ENCODE measurements at regions not wholly inside any gene's neighbourhood (a gene's known extent, or its start where the extent isn't known, plus 50 kb on each side); places are given as distances from the start of the nearest gene placed in this dataset.

GRCh38 chr4:131258361-131258760 lies 1890.7 kb upstream of the PCDH10 start:
- intact Hi-C loops (cut with DNase I; ENCODE audit: low total_unique reads): no loop called here
- Histone ChIP-seq H3K4me1 (no peaks in the 10 kb centered on the region), H3K27me3 (no peaks in the 10 kb centered on the region), H3K27ac (no peak overlapping the region), H3K4me3 (no peak overlapping the region), H3K36me3 (ENCODE audit: low read depth, missing control alignments) (no peaks in the 10 kb centered on the region), H3K9me3 (no peaks in the 10 kb centered on the region)
- TF ChIP-seq POLR2A (IDR thresholded peaks at IDR 0.05): no peak
- TF ChIP-seq CTCF (IDR thresholded peaks at IDR 0.05): no peak
- DNase-seq: no peak
- 80 to 89% methylated on average over 2 of the region's 2 CpGs for WGBS, 2 donors

DNA sequence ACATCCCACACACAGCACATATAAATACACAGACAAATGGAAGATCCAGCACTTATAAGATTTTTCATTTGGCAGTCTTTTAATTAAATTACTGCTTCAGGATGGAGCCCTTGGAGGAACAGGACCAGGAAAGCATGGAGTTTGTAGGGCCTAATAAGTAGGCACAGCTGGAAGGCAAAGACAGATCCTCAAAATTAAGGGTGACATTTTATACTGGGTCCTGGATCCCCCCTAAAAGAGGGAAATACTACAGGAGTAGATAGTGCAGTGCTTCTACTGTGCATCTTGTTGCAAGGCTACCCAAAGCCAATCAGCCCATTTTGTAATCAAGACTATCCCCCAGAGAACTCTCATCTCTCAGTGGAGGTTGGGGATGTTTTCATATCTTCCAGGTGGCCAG lies 1860.7 kb upstream of the PCDH10 start:
- H3K9me3 ChIP-seq: no peaks in the 10 kb centered on the region
- intact Hi-C loops (cut with DNase I; ENCODE audit: low total_unique reads): no loop called here
- no peak for DNase-seq
- no peak overlapping the region for H3K4me3 ChIP-seq
- H3K27me3 ChIP-seq: no peaks in the 10 kb centered on the region
- H3K4me1 ChIP-seq: no peaks in the 10 kb centered on the region
- H3K36me3 ChIP-seq (ENCODE audit: low read depth, missing control alignments): no peaks in the 10 kb centered on the region
- H3K27ac ChIP-seq: no peak overlapping the region
- no peak for TF ChIP-seq CTCF (IDR thresholded peaks at IDR 0.05)
- TF ChIP-seq POLR2A (IDR thresholded peaks at IDR 0.05): no peak

DNA sequence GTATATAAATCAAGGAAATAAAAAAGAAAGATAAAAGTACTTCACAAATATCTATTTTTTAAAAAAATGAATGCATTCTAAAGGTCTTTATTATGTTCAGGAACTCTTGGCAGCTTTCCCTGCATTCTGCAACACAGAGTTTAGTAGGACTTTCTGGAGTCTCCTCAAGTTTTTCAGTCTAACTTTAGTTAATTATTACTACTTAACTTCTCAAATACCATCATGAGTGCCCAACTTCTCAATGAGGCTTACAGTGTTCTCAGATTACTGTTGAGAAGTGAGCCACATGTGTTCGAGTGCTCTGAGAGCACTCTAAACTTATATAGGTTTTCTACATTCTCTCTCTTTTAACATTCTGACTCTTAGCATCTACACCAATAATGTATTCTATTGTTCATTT lies 1852.9 kb upstream of the PCDH10 start:
- Histone ChIP-seq H3K4me1 (no peaks in the 10 kb centered on the region), H3K9me3 (no peaks in the 10 kb centered on the region), H3K27me3 (no peaks in the 10 kb centered on the region), H3K36me3 (ENCODE audit: low read depth, missing control alignments) (no peaks in the 10 kb centered on the region), H3K4me3 (no peak overlapping the region), H3K27ac (no peak overlapping the region)
- no peak for DNase-seq
- TF ChIP-seq CTCF (IDR thresholded peaks at IDR 0.05) (no peak), POLR2A (IDR thresholded peaks at IDR 0.05) (no peak)
- WGBS, 2 donors: 70 to 77% methylated on average over 1 of the region's 1 CpG
- intact Hi-C loops (cut with DNase I; ENCODE audit: low total_unique reads): no loop called here

DNA sequence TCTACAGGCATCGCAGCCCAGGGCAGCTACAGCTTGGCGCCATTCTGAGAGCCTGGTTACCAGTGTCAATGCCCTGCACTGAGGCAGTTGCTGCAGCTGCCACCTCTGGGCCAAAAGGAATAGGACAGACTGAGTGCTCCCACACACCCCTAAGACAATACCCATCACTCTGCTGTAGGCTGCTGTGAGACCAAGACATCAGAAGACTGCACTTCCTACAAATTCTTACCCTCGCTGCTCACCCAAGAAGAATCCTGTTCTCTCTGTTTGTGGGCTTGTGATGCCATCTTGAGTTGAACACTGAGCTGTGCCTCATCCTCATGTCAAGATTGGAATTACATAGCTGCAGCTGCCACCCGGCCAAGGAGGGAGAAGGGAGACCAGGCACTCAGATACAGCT lies 1847.0 kb upstream of the PCDH10 start:
- Histone ChIP-seq H3K27me3 (no peaks in the 10 kb centered on the region), H3K27ac (no peak overlapping the region), H3K36me3 (ENCODE audit: low read depth, missing control alignments) (no peaks in the 10 kb centered on the region), H3K9me3 (no peaks in the 10 kb centered on the region), H3K4me1 (no peaks in the 10 kb centered on the region), H3K4me3 (no peak overlapping the region)
- TF ChIP-seq POLR2A (IDR thresholded peaks at IDR 0.05) (no peak), CTCF (IDR thresholded peaks at IDR 0.05) (no peak)
- 86 to 91% methylated on average over 4 of the region's 4 CpGs for WGBS, 2 donors
- DNase-seq: no peak
- intact Hi-C loops (cut with DNase I; ENCODE audit: low total_unique reads): no loop called here

GRCh38 chr4:131304686-131305085 lies 1844.4 kb upstream of the PCDH10 start:
- Histone ChIP-seq H3K4me1 (no peaks in the 10 kb centered on the region), H3K9me3 (no peaks in the 10 kb centered on the region), H3K36me3 (ENCODE audit: low read depth, missing control alignments) (no peaks in the 10 kb centered on the region), H3K4me3 (no peak overlapping the region), H3K27me3 (no peaks in the 10 kb centered on the region), H3K27ac (no peak overlapping the region)
- intact Hi-C loops (cut with DNase I; ENCODE audit: low total_unique reads): no loop called here
- TF ChIP-seq CTCF (IDR thresholded peaks at IDR 0.05) (no peak), POLR2A (IDR thresholded peaks at IDR 0.05) (no peak)
- WGBS, 2 donors: 93 to 98% methylated on average over 2 of the region's 2 CpGs
- DNase-seq: no peak

Measured in testis (tissue), 2 donors.